ENCODE measurements at regions not wholly inside any gene's neighbourhood (a gene's known extent, or its start where the extent isn't known, plus 50 kb on each side); places are given as distances from the start of the nearest gene placed in this dataset.
A peak's percentile ranks its signal among the peaks of the same experiment; 100 is the strongest.

DNA sequence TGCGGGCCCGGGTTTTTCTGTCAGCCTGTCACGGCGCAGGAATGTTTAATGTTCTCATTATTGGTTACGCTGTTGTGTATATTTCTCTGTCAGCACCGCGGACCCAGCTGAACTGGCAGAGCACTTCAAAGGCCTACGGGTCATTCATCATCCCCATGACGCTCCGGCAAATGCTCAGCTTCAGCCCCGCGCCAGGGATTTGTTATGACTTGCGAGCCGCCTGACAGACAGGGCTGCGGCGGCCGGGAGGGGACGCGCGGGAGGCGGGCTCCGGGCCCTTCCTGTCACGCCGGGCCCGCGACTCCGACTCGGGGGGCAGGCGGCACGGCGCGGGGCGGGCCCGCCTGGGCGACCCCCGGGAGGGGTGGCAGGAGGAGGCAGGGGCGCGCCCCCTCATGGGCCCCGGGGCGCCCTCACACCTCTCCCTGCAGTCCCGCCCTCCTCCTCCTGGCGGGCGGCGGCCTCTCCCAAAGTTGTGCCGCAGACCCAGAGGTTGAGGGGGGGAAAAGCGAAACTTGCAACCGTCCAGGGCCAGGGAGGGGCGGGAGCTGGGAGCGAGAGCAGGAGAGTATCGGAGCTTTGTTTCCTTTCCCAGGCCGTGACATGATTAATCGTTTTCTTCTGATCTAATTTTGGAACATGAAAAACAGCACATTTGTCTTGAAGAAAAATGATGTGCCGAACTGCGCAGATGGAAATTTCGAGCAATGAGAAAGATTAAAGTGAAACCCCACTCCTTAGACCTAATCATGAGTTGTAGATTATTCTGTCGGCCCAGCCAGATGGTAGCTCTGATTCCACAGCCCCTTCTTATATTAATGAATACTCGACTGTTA is 59.3 kb upstream of the COMTD1 start (continued):
- TF ChIP-seq SIN3A (conservative IDR thresholded peaks at IDR 0.05 in 1 of 2, IDR thresholded peaks at IDR 0.05 in 1 of 2; ENCODE audit: low read depth in 1 of 2, low read length in 2 of 2): peak; percentile 71 to 72; a peak in 1 of 4 replicates
- TF ChIP-seq, protein P1, sequence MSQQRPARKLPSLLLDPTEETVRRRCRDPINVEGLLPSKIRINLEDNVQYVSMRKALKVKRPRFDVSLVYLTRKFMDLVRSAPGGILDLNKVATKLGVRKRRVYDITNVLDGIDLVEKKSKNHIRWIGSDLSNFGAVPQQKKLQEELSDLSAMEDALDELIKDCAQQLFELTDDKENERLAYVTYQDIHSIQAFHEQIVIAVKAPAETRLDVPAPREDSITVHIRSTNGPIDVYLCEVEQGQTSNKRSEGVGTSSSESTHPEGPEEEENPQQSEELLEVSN (IDR thresholded peaks at IDR 0.05): peak; percentile 72; the same call in 1 of the 2 replicates
- no peak for TF ChIP-seq TBP (IDR thresholded peaks at IDR 0.05; ENCODE audit: low read depth, low read length)
